NAMALWA (cell line): ENCODE measurements at regions not wholly inside any gene's neighbourhood (a gene's known extent, or its start where the extent isn't known, plus 50 kb on each side); places are given as distances from the start of the nearest gene placed in this dataset.

Experiments used
- DNase-seq: peaks from one replicate; pipeline ENCODE4 v3.0.0-alpha.2; 2015; ENCODE audit warnings: low spot score

GRCh38 chr14:82138431-82138830, 604.8 kb upstream of the SEL1L start:
- DNase-seq: no peak

- DNase-seq: no peak
Observed at GRCh38 chr14:82146846-82147245, 613.2 kb upstream of the SEL1L start.

- DNase-seq: no peak
Observed at GRCh38 chr14:82153689-82154088, 620.0 kb upstream of the SEL1L start.

- DNase-seq: no peak
Observed at GRCh38 chr14:82159624-82160023, 626.0 kb upstream of the SEL1L start.

- no peak for DNase-seq
Observed at GRCh38 chr14:82180139-82180538, 646.5 kb upstream of the SEL1L start.

- DNase-seq: no peak
Observed at GRCh38 chr14:82182646-82183045, 649.0 kb upstream of the SEL1L start.

GRCh38 chr14:82190742-82191141, 657.1 kb upstream of the SEL1L start:
- no peak for DNase-seq

- no peak for DNase-seq
Observed at GRCh38 chr14:82192387-82192786, 658.7 kb upstream of the SEL1L start.

GRCh38 chr14:82223276-82223675, 689.6 kb upstream of the SEL1L start:
- DNase-seq: peak; percentile 1

GRCh38 chr14:82224610-82225009, 691.0 kb upstream of the SEL1L start:
- DNase-seq: no peak

GRCh38 chr14:82230748-82231147, 697.1 kb upstream of the SEL1L start:
- DNase-seq: no peak

GRCh38 chr14:82238649-82239048, 705.0 kb upstream of the SEL1L start:
- DNase-seq: no peak

GRCh38 chr14:82239223-82239622, 705.6 kb upstream of the SEL1L start:
- DNase-seq: no peak

- DNase-seq: no peak
Observed at GRCh38 chr14:82244791-82245190, 711.1 kb upstream of the SEL1L start.

GRCh38 chr14:82251494-82251893, 717.8 kb upstream of the SEL1L start:
- no peak for DNase-seq

GRCh38 chr14:82270286-82270685, 736.6 kb upstream of the SEL1L start:
- no peak for DNase-seq

- no peak for DNase-seq
Observed at GRCh38 chr14:82298811-82299210, 765.2 kb upstream of the SEL1L start.

GRCh38 chr14:82309199-82309598, 775.5 kb upstream of the SEL1L start:
- no peak for DNase-seq

GRCh38 chr14:82313889-82314288, 780.2 kb upstream of the SEL1L start:
- no peak for DNase-seq

GRCh38 chr14:82328442-82328841, 794.8 kb upstream of the SEL1L start:
- no peak for DNase-seq

- no peak for DNase-seq
Observed at GRCh38 chr14:82341261-82341810, 807.7 kb upstream of the SEL1L start.

- DNase-seq: no peak
Observed at GRCh38 chr14:82342596-82342995, 808.9 kb upstream of the SEL1L start.

GRCh38 chr14:82345184-82345583, 811.5 kb upstream of the SEL1L start:
- DNase-seq: no peak

- DNase-seq: no peak
Observed at GRCh38 chr14:82354126-82354525, 820.5 kb upstream of the SEL1L start.

- DNase-seq: no peak
Observed at GRCh38 chr14:82359201-82359600, 825.5 kb upstream of the SEL1L start.
